ENCODE measurements at regions not wholly inside any gene's neighbourhood (a gene's known extent, or its start where the extent isn't known, plus 50 kb on each side); places are given as distances from the start of the nearest gene placed in this dataset.

GRCh38 chr7:155231941-155232340 is 65.7 kb upstream of the INSIG1 start:
- no peak overlapping the region for H3K4me3 Mint-ChIP-seq
- ATAC-seq (ENCODE audit: low read depth) (no peak), DNase-seq (no peak)
- no peak overlapping the region for H3K27ac Mint-ChIP-seq
- intact Hi-C loops (cut with micrococcal nuclease) = no loop called here
- H3K4me1 Mint-ChIP-seq = no peaks in the 10 kb centered on the region
- no peaks in the 10 kb centered on the region for H3K36me3 Mint-ChIP-seq (ENCODE audit: low read depth)
- peaks cover 6% of the 10 kb centered on the region for H3K27me3 Mint-ChIP-seq
- CTCF ChIA-PET = no interaction called here
- H3K9me3 Mint-ChIP-seq = no peaks in the 10 kb centered on the region
- no peak for TF ChIP-seq CTCF (IDR thresholded peaks at IDR 0.05)
- POLR2A ChIA-PET = no interaction called here

GRCh38 chr7:155232911-155233310 is 64.8 kb upstream of the INSIG1 start:
- H3K27me3 Mint-ChIP-seq = peaks cover 3% of the 10 kb centered on the region
- H3K36me3 Mint-ChIP-seq (ENCODE audit: low read depth) = no peaks in the 10 kb centered on the region
- ChIA-PET CTCF (no interaction called here), POLR2A (no interaction called here)
- intact Hi-C loops (cut with micrococcal nuclease) = no loop called here
- H3K9me3 Mint-ChIP-seq = no peaks in the 10 kb centered on the region
- TF ChIP-seq CTCF (IDR thresholded peaks at IDR 0.05) = no peak
- H3K27ac Mint-ChIP-seq = no peak overlapping the region
- DNase-seq = no peak
- no peaks in the 10 kb centered on the region for H3K4me1 Mint-ChIP-seq
- no peak for ATAC-seq (ENCODE audit: low read depth)
- no peak overlapping the region for H3K4me3 Mint-ChIP-seq

GRCh38 chr7:155233311-155234157 is 64.1 kb upstream of the INSIG1 start:
- CTCF ChIA-PET = no interaction called here
- no peak for ATAC-seq (ENCODE audit: low read depth)

GRCh38 chr7:155234158-155234492 is 63.6 kb upstream of the INSIG1 start:
- Mint-ChIP-seq H3K27ac (no peak overlapping the region), H3K36me3 (ENCODE audit: low read depth) (no peaks in the 10 kb centered on the region), H3K27me3 (peaks cover 8% of the 10 kb centered on the region), H3K4me1 (no peaks in the 10 kb centered on the region), H3K9me3 (no peaks in the 10 kb centered on the region), H3K4me3 (no peak overlapping the region)
- no peak for ATAC-seq (ENCODE audit: low read depth)
- no peak for TF ChIP-seq CTCF (IDR thresholded peaks at IDR 0.05)
- ChIA-PET POLR2A (no interaction called here), CTCF (no interaction called here)
- no peak for DNase-seq
- intact Hi-C loops (cut with micrococcal nuclease) = no loop called here

More at GRCh38 chr7:155233311-155234157, 64.1 kb upstream of the INSIG1 start:
- POLR2A ChIA-PET = no interaction called here
- peaks cover 4% of the 10 kb centered on the region for H3K27me3 Mint-ChIP-seq
- no peak for TF ChIP-seq CTCF (IDR thresholded peaks at IDR 0.05)
- H3K27ac Mint-ChIP-seq = no peak overlapping the region
- intact Hi-C loops (cut with micrococcal nuclease) = no loop called here
- no peak overlapping the region for H3K4me3 Mint-ChIP-seq
- no peak for DNase-seq
- H3K9me3 Mint-ChIP-seq = no peaks in the 10 kb centered on the region
- no peaks in the 10 kb centered on the region for H3K4me1 Mint-ChIP-seq
- H3K36me3 Mint-ChIP-seq (ENCODE audit: low read depth) = no peaks in the 10 kb centered on the region

GRCh38 chr7:155234950-155235789 is 62.5 kb upstream of the INSIG1 start:
- ChIA-PET POLR2A (no interaction called here), CTCF (no interaction called here)
- Mint-ChIP-seq H3K36me3 (ENCODE audit: low read depth) (no peaks in the 10 kb centered on the region), H3K4me3 (no peak overlapping the region), H3K9me3 (no peaks in the 10 kb centered on the region), H3K4me1 (no peaks in the 10 kb centered on the region), H3K27me3 (peaks cover 9% of the 10 kb centered on the region), H3K27ac (no peak overlapping the region)
- no peak for ATAC-seq (ENCODE audit: low read depth)
- intact Hi-C loops (cut with micrococcal nuclease) = no loop called here
- no peak for TF ChIP-seq CTCF (IDR thresholded peaks at IDR 0.05)
- no peak for DNase-seq

All from activated B cell treated with CpG ODN at 0.5 μM for 24 hours (primary cell).